Upper lobe of right lung (tissue), 1 donor: ENCODE measurements at regions not wholly inside any gene's neighbourhood (a gene's known extent, or its start where the extent isn't known, plus 50 kb on each side); places are given as distances from the start of the nearest gene placed in this dataset.
"Not testable (repeated sequence)": the region's sequence is repeated elsewhere in the genome, so short reads cannot be mapped to it uniquely, and the experiment has no call there.

ENCODE experiments used
- ATAC-seq: fragments of 200-7000 bp; cut with Tn5 transposase; one replicate; pipeline ENCODE4 v1.9.1; 2020; ENCODE audit warnings: mild to moderate bottlenecking, moderate library complexity
- DNase-seq: peaks from one replicate; pipeline ENCODE4 v3.0.0-alpha.2; 2020
- H3K27ac ChIP-seq: fragments of 200-600 bp; one replicate; pipeline ENCODE4 v1.8.0; 2022
- H3K27me3 ChIP-seq: fragments of 200-600 bp; one replicate; pipeline ENCODE4 v1.8.0; 2022; ENCODE audit warnings: mild to moderate bottlenecking
- H3K36me3 ChIP-seq: fragments of 200-600 bp; one replicate; pipeline ENCODE4 v1.8.0; 2022
- H3K4me1 ChIP-seq: fragments of 200-600 bp; one replicate; pipeline ENCODE4 v1.8.0; 2022
- H3K4me3 ChIP-seq: fragments of 200-600 bp; one replicate; pipeline ENCODE4 v1.8.0; 2022; ENCODE audit warnings: mild to moderate bottlenecking
- H3K9me3 ChIP-seq: fragments of 200-600 bp; one replicate; pipeline ENCODE4 v1.8.0; 2022
- CTCF ChIP-seq: fragments of 200-600 bp; IDR thresholded peaks from one replicate; pipeline ENCODE4 v1.8.0; 2022; ENCODE audit warnings: antibody characterized with exemption
- intact Hi-C: fragments of 100-400 bp; cut with DNase I; formaldehyde crosslinking; loops from one replicate; pipeline ENCODE4 v1.11.0; 2022
- donor health status: DM: no; HTN: yes; CAD: no; lungs with severe emphysema.

GRCh38 chr12:107598906-107599305 is 86.7 kb upstream of the PWP1 start:
- ATAC-seq (no peak), DNase-seq (no peak)
- no peak overlapping the region for H3K27ac ChIP-seq
- H3K27me3 ChIP-seq, result no peaks in the 10 kb centered on the region
- H3K36me3 ChIP-seq, result no peaks in the 10 kb centered on the region
- intact Hi-C loops, result no loop called here
- H3K4me3 ChIP-seq, result no peak overlapping the region
- TF ChIP-seq CTCF, result no peak
- H3K9me3 ChIP-seq, result no peaks in the 10 kb centered on the region
- no peaks in the 10 kb centered on the region for H3K4me1 ChIP-seq

GRCh38 chr12:107600581-107601144 is 84.9 kb upstream of the PWP1 start:
- Histone ChIP-seq H3K36me3 (no peaks in the 10 kb centered on the region), H3K9me3 (no peaks in the 10 kb centered on the region), H3K4me3 (no peak overlapping the region), H3K27ac (no peak overlapping the region), H3K4me1 (no peaks in the 10 kb centered on the region), H3K27me3 (no peaks in the 10 kb centered on the region)
- DNase-seq, result no peak
- intact Hi-C loops, result no loop called here
- TF ChIP-seq CTCF, result no peak
- no peak for ATAC-seq

- no peaks in the 10 kb centered on the region for H3K4me1 ChIP-seq
- intact Hi-C loops, result no loop called here
- no peak overlapping the region for H3K4me3 ChIP-seq
- ATAC-seq (no peak), DNase-seq (no peak)
- H3K9me3 ChIP-seq, result no peaks in the 10 kb centered on the region
- H3K27ac ChIP-seq, result no peak overlapping the region
- no peak for TF ChIP-seq CTCF
- no peaks in the 10 kb centered on the region for H3K36me3 ChIP-seq
- no peaks in the 10 kb centered on the region for H3K27me3 ChIP-seq
Measured at GRCh38 chr12:107602446-107602845, 83.2 kb upstream of the PWP1 start.

- no peak for TF ChIP-seq CTCF
- H3K27ac ChIP-seq, result no peak overlapping the region
- H3K9me3 ChIP-seq, result no peaks in the 10 kb centered on the region
- H3K36me3 ChIP-seq, result no peaks in the 10 kb centered on the region
- H3K4me1 ChIP-seq, result no peaks in the 10 kb centered on the region
- DNase-seq (no peak), ATAC-seq (no peak)
- no peaks in the 10 kb centered on the region for H3K27me3 ChIP-seq
- intact Hi-C loops, result loop anchor here (5.0 kb wide), 1 partner anchor 468 kb away; no protein-coding TSS in a partner anchor
- no peak overlapping the region for H3K4me3 ChIP-seq
Measured at GRCh38 chr12:107605293-107605692, 80.3 kb upstream of the PWP1 start.

- peak; percentile 90 for ATAC-seq
- Histone ChIP-seq H3K9me3 (no peaks in the 10 kb centered on the region), H3K27ac (no peak overlapping the region), H3K36me3 (no peaks in the 10 kb centered on the region), H3K4me3 (no peak overlapping the region), H3K27me3 (no peaks in the 10 kb centered on the region), H3K4me1 (no peaks in the 10 kb centered on the region)
- DNase-seq, result peak; percentile 89
- intact Hi-C loops, result loop anchor here (5.0 kb wide), 1 partner anchor 470 kb away; no protein-coding TSS in a partner anchor
- peak; percentile 92 for TF ChIP-seq CTCF
Measured at GRCh38 chr12:107607464-107608392, 77.9 kb upstream of the PWP1 start.

GRCh38 chr12:107608779-107609178 is 76.8 kb upstream of the PWP1 start:
- intact Hi-C loops, result loop anchor here (5.0 kb wide), 1 partner anchor 471 kb away; no protein-coding TSS in a partner anchor
- not testable (repeated sequence) for H3K9me3 ChIP-seq, H3K4me3 ChIP-seq, DNase-seq, H3K36me3 ChIP-seq, H3K4me1 ChIP-seq, H3K27me3 ChIP-seq, ATAC-seq, H3K27ac ChIP-seq
